HG03432 (cell line): ENCODE measurements at regions not wholly inside any gene's neighbourhood (a gene's known extent, or its start where the extent isn't known, plus 50 kb on each side); places are given as distances from the start of the nearest gene placed in this dataset.
"Not testable (repeated sequence)": the region's sequence is repeated elsewhere in the genome, so short reads cannot be mapped to it uniquely, and the experiment has no call there.

Experiments
- ATAC-seq: cut with Tn5 transposase; IDR thresholded peaks from one replicate; pipeline ENCODE4 v1.9.1; 2021; ENCODE audit warnings: mild to moderate bottlenecking, moderate library complexity; ENCODE audit not compliant: unreplicated experiment

- ATAC-seq, result no peak
Measured at GRCh38 chr4:29104694-29105093, 1615.5 kb upstream of the PCDH7 start.

GRCh38 chr4:29113960-29114359 is 1606.2 kb upstream of the PCDH7 start:
- ATAC-seq, result no peak

- not testable (repeated sequence) for ATAC-seq
Measured at GRCh38 chr4:29117231-29117722, 1602.9 kb upstream of the PCDH7 start.

GRCh38 chr4:29121586-29121985 is 1598.6 kb upstream of the PCDH7 start:
- ATAC-seq, result no peak

GRCh38 chr4:29128810-29129209 is 1591.4 kb upstream of the PCDH7 start:
- no peak for ATAC-seq

GRCh38 chr4:29131304-29131703 is 1588.9 kb upstream of the PCDH7 start:
- ATAC-seq, result no peak

- ATAC-seq, result no peak
Measured at GRCh38 chr4:29142708-29143107, 1577.5 kb upstream of the PCDH7 start.

- no peak for ATAC-seq
Measured at GRCh38 chr4:29151584-29151983, 1568.6 kb upstream of the PCDH7 start.

- no peak for ATAC-seq
Measured at GRCh38 chr4:29153642-29154041, 1566.5 kb upstream of the PCDH7 start.

GRCh38 chr4:29175291-29175690 is 1544.9 kb upstream of the PCDH7 start:
- no peak for ATAC-seq

GRCh38 chr4:29199025-29199424 is 1521.1 kb upstream of the PCDH7 start:
- no peak for ATAC-seq

GRCh38 chr4:29199485-29199884 is 1520.7 kb upstream of the PCDH7 start:
- ATAC-seq, result no peak

GRCh38 chr4:29213020-29213419 is 1507.1 kb upstream of the PCDH7 start:
- no peak for ATAC-seq

- no peak for ATAC-seq
Measured at GRCh38 chr4:29220761-29221160, 1499.4 kb upstream of the PCDH7 start.

- no peak for ATAC-seq
Measured at GRCh38 chr4:29224911-29225310, 1495.3 kb upstream of the PCDH7 start.

- no peak for ATAC-seq
Measured at GRCh38 chr4:29240641-29241040, 1479.5 kb upstream of the PCDH7 start.

GRCh38 chr4:29243054-29243453 is 1477.1 kb upstream of the PCDH7 start:
- ATAC-seq, result no peak

GRCh38 chr4:29243851-29244250 is 1476.3 kb upstream of the PCDH7 start:
- ATAC-seq, result no peak

- no peak for ATAC-seq
Measured at GRCh38 chr4:29259556-29259955, 1460.6 kb upstream of the PCDH7 start.

GRCh38 chr4:29262986-29263385 is 1457.2 kb upstream of the PCDH7 start:
- no peak for ATAC-seq

GRCh38 chr4:29276150-29276549 is 1444.0 kb upstream of the PCDH7 start:
- ATAC-seq, result no peak

- no peak for ATAC-seq
Measured at GRCh38 chr4:29277381-29277780, 1442.8 kb upstream of the PCDH7 start.

- no peak for ATAC-seq
Measured at GRCh38 chr4:29278585-29278984, 1441.6 kb upstream of the PCDH7 start.

- no peak for ATAC-seq
Measured at GRCh38 chr4:29289118-29289517, 1431.1 kb upstream of the PCDH7 start.
